Spinal cord (tissue), 9 donors: ENCODE measurements at regions not wholly inside any gene's neighbourhood (a gene's known extent, or its start where the extent isn't known, plus 50 kb on each side); places are given as distances from the start of the nearest gene placed in this dataset.

Source experiments
- DNase-seq, 6 donors: peaks; one replicate each; pipeline versions ENCODE4 v3.0.0 to v3.0.0-alpha.2; 2013 to 2015; ENCODE audit warnings: low spot score in 6 of 6, low read depth in 4 of 6
- H3K27ac ChIP-seq: one replicate; pipeline ENCODE4 v1.5.1; 2013; ENCODE audit warnings: low read depth, low read length, control low read depth
- H3K27me3 ChIP-seq: one replicate; pipeline ENCODE4 v1.6.1; 2013; ENCODE audit warnings: low read length; ENCODE audit not compliant: control insufficient read depth, insufficient read depth
- H3K36me3 ChIP-seq: one replicate; pipeline ENCODE4 v1.6.1; 2013; ENCODE audit warnings: low read length; ENCODE audit not compliant: control insufficient read depth, insufficient read depth
- H3K4me1 ChIP-seq: one replicate; pipeline ENCODE4 v1.6.1; 2013; ENCODE audit warnings: low read length; ENCODE audit not compliant: control insufficient read depth, insufficient read depth
- H3K4me3 ChIP-seq: one replicate; pipeline ENCODE4 v1.5.1; 2013; ENCODE audit warnings: low read depth, low read length, control low read depth
- H3K9me3 ChIP-seq: one replicate; pipeline ENCODE4 v1.6.1; 2013; ENCODE audit warnings: low read length; ENCODE audit not compliant: control insufficient read depth, insufficient read depth
- WGBS: methylation state at CpG from one replicate; pipeline ENCODE4 v1.1.5; 2013; ENCODE audit warnings: missing lambda C conversion rate; ENCODE audit not compliant: insufficient coverage; 5-methylcytosine and 5-hydroxymethylcytosine counted together
- donor health status: healthy.

GRCh38 chr18:22538426-22538825 lies 120.7 kb upstream of the CTAGE1 start:
- H3K36me3 ChIP-seq = no peaks in the 10 kb centered on the region
- H3K9me3 ChIP-seq = no peaks in the 10 kb centered on the region
- no peaks in the 10 kb centered on the region for H3K4me1 ChIP-seq
- H3K27ac ChIP-seq = no peak overlapping the region
- H3K27me3 ChIP-seq = no peaks in the 10 kb centered on the region
- no peak overlapping the region for H3K4me3 ChIP-seq
- WGBS = 96% methylated on average over 4 of the region's 5 CpGs
- DNase-seq = no peak

- 90% methylated on average over 4 of the region's 6 CpGs for WGBS
- Histone ChIP-seq H3K27ac (no peak overlapping the region), H3K9me3 (no peaks in the 10 kb centered on the region), H3K4me3 (no peak overlapping the region), H3K27me3 (no peaks in the 10 kb centered on the region), H3K4me1 (no peaks in the 10 kb centered on the region), H3K36me3 (no peaks in the 10 kb centered on the region)
- DNase-seq = no peak
Measured at GRCh38 chr18:22539051-22539765, 121.5 kb upstream of the CTAGE1 start.

DNA sequence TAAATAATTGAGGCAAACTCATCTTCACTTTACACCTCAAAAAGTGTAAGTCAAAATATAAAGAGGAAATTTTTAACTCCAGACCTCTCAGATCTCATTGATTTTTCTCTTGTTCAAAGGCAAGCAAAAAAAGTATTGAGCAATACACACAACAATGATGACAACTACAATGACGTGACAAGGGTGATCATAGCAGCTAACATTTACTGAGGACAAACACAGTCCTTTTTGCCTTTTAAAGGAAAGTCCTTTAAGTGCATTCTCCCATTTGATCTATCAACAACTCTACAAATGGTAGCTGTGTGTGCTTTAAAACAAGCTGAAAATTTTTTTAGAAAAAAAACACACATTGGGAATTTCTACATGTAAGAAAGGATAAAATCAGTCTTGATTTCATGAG lies 123.5 kb upstream of the CTAGE1 start:
- Histone ChIP-seq H3K27me3 (no peaks in the 10 kb centered on the region), H3K27ac (no peak overlapping the region), H3K36me3 (no peaks in the 10 kb centered on the region), H3K4me1 (no peaks in the 10 kb centered on the region), H3K4me3 (no peak overlapping the region), H3K9me3 (no peaks in the 10 kb centered on the region)
- WGBS = no CpG with 5 or more reads among the region's 1 CpG
- DNase-seq = no peak

- WGBS = 80% methylated on average over 3 of the region's 4 CpGs
- no peaks in the 10 kb centered on the region for H3K36me3 ChIP-seq
- H3K4me3 ChIP-seq = no peak overlapping the region
- H3K4me1 ChIP-seq = no peaks in the 10 kb centered on the region
- DNase-seq = no peak
- no peaks in the 10 kb centered on the region for H3K9me3 ChIP-seq
- H3K27ac ChIP-seq = no peak overlapping the region
- no peaks in the 10 kb centered on the region for H3K27me3 ChIP-seq
Measured at GRCh38 chr18:22542406-22542835, 124.7 kb upstream of the CTAGE1 start.

- no peaks in the 10 kb centered on the region for H3K36me3 ChIP-seq
- no peaks in the 10 kb centered on the region for H3K4me1 ChIP-seq
- H3K27ac ChIP-seq = no peak overlapping the region
- no peak overlapping the region for H3K4me3 ChIP-seq
- H3K9me3 ChIP-seq = no peaks in the 10 kb centered on the region
- no CpG with 5 or more reads among the region's 4 CpGs for WGBS
- no peaks in the 10 kb centered on the region for H3K27me3 ChIP-seq
- no peak for DNase-seq
Measured at GRCh38 chr18:22543769-22544168, 126.1 kb upstream of the CTAGE1 start.

DNA sequence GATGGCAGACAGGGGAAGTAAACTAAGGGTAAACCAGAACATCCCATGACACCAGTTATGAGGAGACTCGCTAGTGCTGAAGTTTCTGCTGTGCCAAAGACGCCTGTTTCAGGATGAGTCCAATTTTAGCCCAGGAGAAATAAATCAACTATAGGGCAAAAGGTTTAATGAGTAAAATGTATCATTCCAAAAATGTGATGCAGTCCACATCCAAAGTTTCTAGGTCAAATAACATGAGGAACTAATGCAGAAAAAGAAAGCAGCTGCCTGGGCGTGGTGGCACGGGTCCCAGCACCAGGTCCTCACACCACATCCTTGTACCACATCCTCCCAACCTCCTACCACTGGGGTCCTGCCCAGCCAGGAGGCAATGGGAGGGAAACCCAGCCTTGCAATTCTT lies 126.9 kb upstream of the CTAGE1 start:
- Histone ChIP-seq H3K27me3 (no peaks in the 10 kb centered on the region), H3K4me1 (no peaks in the 10 kb centered on the region), H3K36me3 (no peaks in the 10 kb centered on the region), H3K9me3 (no peaks in the 10 kb centered on the region), H3K27ac (no peak overlapping the region), H3K4me3 (no peak overlapping the region)
- no CpG with 5 or more reads among the region's 4 CpGs for WGBS
- DNase-seq = no peak

GRCh38 chr18:22545066-22545760 lies 127.5 kb upstream of the CTAGE1 start:
- no CpG with 5 or more reads among the region's 6 CpGs for WGBS
- no peak overlapping the region for H3K4me3 ChIP-seq
- H3K4me1 ChIP-seq = no peaks in the 10 kb centered on the region
- H3K27ac ChIP-seq = no peak overlapping the region
- no peaks in the 10 kb centered on the region for H3K27me3 ChIP-seq
- H3K36me3 ChIP-seq = no peaks in the 10 kb centered on the region
- DNase-seq = no peak
- no peaks in the 10 kb centered on the region for H3K9me3 ChIP-seq

GRCh38 chr18:22546905-22547570 lies 129.3 kb upstream of the CTAGE1 start:
- H3K4me1 ChIP-seq = no peaks in the 10 kb centered on the region
- H3K4me3 ChIP-seq = no peak overlapping the region
- H3K9me3 ChIP-seq = no peaks in the 10 kb centered on the region
- H3K36me3 ChIP-seq = no peaks in the 10 kb centered on the region
- WGBS = 73% methylated on average over 2 of the region's 10 CpGs
- no peak overlapping the region for H3K27ac ChIP-seq
- H3K27me3 ChIP-seq = no peaks in the 10 kb centered on the region
- DNase-seq = no peak

GRCh38 chr18:22547807-22548561 lies 130.3 kb upstream of the CTAGE1 start:
- H3K27ac ChIP-seq = no peak overlapping the region
- H3K27me3 ChIP-seq = no peaks in the 10 kb centered on the region
- H3K4me1 ChIP-seq = no peaks in the 10 kb centered on the region
- no peaks in the 10 kb centered on the region for H3K36me3 ChIP-seq
- WGBS = 60% methylated on average over 9 of the region's 11 CpGs
- no peak overlapping the region for H3K4me3 ChIP-seq
- H3K9me3 ChIP-seq = no peaks in the 10 kb centered on the region
- DNase-seq = no peak
